Raji (cell line): ENCODE measurements at regions not wholly inside any gene's neighbourhood (a gene's known extent, or its start where the extent isn't known, plus 50 kb on each side); places are given as distances from the start of the nearest gene placed in this dataset.

Experiments
- POLR2A ChIP-seq: IDR thresholded peaks from 2 replicates; pipeline ENCODE4 v1.6.1; 2011; ENCODE audit warnings: low read depth, low read length, control low read depth; ENCODE audit not compliant: insufficient read depth

DNA sequence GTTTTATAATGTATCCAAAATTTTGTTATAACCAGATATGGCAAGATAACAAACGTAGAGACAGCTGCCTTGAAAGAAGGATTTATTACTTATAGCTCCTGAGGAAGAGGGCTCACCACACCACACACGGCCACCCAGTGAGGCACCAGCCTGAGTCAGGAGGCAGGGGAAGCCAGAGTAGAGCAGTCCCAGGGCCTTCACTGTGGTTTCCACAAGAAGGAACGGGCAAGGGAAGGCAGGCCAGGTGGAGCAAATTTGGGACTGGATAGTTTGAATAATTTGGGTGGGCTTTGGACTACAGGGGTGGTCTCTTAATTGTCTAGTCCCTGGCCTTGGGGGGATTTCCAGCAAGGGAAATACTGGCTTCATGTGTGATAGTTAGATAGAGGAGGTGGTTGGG lies 72.5 kb downstream of the RRAGC start:
- no peak for TF ChIP-seq POLR2A

DNA sequence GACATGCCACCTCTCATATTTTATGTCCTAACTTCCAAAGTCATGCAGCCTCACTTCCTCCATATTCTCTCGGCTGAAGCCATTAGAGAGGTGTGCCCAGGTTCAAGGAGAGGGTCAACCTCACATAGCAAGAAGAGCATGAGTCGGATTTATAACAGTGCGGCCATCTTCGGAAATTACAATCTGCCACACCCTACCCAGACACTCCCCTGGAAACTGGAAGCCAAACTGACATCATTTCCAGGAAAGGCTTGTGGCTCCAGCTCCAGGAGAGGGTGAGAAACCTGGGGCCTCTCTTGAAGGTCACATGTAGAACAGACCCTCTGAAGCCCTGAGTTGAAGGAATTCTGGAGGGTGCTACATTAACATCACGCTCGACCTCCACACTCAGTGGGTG lies 73.5 kb downstream of the RRAGC start:
- TF ChIP-seq POLR2A, result no peak

DNA sequence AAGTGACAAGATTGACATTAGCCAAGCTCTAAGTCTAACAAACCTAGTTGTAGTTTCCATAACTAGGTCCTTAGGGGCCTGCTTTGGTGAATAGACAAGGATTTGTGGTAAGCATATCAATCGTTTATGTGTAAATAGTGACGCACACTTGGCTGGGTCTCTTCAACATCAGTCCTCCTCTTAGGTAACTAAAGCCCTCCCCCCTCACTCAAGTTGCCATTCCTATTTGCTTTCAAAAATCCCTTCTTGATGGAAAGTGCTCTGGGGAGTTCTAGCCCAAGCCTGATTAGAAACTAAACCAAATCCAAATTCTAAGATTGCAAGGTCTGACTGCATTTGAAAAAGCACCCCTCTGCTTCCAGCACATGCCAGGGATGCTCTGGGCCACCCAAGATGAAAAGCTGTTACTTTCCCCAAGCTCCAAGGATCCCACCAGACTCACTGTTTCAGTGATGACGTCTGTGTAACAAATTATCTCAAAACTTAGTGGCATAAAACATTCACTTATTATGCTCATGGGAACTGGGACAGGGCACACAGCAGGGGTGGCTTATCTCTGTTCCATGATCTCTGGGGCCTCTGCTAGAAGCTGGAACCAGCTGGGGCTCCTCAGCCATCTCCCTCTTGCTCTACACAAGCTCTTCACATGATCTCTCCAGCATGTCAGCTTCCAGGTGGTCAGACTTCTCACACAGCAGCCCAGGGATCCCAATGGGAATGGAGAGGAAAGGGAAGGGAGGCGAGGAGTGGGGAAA lies 74.1 kb downstream of the RRAGC start:
- TF ChIP-seq POLR2A, result no peak

DNA sequence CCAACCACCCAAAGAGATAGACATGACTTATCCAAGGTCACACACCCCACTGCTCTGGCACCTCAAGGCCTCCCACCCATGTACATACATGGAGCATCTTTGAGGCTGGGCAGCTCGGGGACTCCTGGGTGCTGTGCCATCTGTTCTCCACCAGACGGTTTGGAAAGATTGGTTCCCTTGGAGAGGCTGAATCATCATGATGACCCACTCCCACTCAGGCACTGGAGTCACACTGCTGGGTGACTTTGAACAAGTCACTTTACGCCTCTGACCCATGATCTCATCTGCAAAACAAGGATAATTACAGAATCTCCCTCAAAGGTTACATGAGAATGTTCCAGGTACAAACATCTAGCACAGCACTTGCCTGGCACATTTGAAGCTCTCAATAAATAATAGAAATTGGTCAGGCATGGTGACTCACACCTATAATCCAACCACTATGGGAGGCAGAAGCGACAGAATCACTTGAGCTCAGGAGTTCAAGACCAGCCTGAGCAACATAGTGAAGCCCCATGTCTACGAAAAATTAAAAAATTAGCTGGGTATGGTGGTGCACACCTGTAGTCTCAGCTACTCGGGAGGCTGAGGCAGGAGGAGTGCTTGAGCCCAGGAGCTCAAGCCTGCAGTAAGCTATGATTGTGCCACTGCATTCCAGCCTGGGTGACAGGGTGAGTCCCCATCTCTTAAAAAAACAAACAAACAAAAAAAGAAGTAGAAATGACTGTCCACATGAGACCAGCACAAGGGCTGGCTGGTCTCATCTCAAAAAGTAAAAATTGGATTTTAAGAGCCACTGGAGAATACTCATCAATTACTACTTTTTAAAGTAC lies 74.9 kb downstream of the RRAGC start:
- TF ChIP-seq POLR2A, result no peak

DNA sequence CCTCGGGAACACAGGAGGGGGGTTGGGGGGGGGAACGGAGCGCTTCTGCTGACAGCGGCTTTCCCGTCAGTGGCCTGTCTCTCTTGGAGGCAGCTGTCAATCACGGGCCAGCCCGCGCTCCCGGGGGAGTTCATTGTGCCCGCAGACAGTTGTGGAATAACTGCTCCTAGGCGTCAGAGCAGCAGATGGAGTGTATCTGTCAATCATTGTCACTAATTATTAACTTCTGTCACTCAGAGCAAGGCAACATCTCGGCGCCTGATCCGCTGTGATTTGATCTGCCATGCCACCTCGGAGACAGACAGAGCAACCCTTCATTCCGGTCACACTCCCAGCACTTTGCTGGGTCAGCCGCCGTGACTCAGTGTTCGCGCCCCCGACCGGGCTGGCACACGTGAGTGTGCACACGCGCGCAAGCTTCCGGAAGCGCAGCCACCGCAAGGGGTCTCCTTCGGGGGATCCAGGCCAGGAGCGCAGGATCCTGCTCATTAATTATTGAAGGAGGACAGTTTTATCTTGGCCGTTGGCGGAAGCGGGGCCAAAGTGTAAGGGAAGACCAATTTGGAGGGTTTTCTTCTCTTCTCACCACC lies 75.8 kb downstream of the RRAGC start:
- no peak for TF ChIP-seq POLR2A

DNA sequence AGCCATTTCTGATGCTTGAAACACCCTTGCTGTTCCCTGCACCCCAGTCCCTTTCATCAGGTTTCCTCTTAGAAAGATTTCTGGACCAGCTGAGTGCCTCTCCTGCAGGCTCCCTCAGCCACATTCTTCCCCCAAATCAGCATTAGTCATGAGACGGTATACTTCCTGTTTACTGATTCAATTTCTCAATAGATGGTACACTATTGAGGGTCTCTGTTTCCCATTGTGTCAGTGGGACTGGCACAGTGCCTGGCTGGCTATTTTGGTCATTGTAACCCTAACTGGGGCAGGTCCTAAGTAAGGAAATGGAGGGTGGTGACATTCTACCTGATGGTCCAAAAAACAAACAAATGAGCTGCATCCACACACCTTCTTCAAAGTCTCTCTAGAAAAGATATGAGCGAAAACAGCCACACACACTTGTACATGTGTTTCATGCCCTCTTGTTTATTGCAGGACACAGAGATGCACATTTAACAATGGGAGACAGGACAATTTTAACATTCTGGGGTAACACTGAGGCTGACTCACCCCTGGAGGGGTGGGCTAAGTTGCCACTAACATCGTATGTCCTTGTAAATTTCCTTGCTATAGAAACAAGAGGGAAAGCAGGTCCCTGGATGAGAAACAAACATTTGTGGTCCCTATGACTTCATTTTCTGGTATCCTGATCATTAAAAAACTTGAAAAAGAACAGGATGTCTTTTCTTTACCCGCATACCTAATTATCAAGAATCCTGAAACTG lies 77.5 kb downstream of the RRAGC start:
- no peak for TF ChIP-seq POLR2A

DNA sequence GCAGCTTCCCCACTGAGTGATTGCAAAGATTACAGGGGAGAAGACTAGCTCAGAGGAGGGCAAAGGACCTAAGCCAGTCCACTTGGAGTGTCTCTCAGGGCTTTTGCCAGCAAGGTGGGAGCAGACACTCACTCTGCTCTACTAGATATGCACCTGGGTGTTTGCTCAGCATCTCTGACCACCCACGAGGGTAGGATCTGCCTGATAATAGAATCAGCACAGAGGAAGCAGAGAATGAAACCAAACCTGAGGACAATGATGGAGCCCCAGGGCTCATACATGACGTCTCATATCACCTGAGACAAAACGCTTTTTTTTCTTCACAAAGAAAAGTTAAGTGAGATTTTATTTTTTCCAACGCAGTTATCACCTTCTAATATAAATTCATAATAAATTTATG lies 79.4 kb downstream of the RRAGC start:
- no peak for TF ChIP-seq POLR2A

DNA sequence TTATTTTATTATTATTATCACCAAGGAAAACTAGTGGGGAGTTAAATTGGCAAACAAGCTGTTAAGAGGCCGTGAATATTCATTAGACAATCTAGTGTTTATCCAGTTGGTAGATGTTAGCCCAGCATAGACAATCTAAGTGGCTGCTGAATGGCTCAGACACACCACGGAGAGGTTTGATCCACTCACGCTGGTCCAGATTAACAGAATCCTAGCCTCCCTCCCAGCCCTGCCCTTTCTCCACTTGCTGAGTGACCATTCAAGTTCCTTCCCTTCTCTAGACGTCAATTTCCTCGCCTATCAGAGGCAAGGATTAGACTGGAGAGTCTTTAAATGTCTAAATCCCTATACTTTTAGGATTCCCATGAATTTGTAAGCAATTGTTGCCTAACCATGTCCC lies 80.1 kb downstream of the RRAGC start:
- TF ChIP-seq POLR2A, result no peak

DNA sequence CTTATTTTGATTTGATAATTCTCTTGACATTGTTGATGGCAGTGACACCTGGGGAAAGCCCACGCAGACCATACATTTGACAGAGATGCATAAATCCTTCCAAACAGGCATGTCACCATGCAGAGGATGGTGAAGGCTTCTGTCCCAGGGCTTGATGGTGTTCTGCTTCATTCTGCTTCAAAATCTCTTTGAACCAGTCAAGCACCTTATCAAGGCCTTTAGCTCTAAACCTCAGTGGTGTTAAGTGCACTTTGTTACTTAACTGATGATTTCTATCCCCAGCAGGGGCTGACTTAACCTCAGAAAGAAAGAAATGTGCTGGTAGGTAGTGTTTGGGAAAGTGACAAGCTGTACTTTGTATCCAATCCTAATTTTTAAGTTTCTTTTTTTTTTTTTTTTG lies 81.1 kb downstream of the RRAGC start:
- TF ChIP-seq POLR2A, result no peak

DNA sequence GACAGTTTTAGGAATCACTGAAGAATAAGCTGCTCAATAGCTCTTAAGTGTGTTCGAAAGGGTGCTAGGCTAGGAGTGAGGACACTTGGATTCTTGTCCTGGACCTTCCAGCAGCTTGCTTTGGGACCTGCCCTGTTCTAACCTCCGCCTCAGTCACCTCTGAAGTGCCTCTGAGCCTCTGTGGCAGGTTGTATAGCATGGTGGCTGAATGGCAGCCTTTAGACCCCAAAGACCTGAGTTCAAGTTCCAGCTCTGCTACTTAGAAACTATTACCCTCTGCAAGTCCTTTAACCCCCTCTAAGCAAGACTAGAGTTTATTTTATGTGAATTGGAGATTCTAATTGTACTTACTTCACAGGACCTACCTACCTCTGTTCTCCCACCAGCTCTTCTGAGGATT lies 81.5 kb downstream of the RRAGC start:
- TF ChIP-seq POLR2A, result no peak

DNA sequence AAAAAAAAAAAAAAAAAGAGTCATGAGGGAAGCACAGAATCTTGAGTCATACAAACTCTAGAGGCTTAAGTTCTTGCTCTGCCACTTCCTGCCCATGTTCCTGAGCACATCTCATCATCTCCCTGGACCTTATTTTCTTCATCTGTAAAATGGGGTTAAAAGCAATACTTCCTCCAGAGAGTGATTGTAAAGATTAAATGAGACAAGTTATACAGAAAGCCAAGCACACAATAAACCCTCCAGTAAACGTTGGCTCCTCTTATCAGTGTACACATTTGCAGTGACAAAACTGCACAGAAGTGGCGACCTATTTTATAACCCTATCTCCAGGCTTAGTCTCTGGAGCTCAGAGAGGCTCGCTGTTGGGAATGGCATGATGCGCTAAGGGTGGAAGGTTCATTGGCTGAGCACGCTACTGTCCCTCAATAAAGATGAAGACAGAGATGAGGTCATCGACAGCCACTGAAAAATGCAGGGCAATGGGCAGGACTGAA lies 82.1 kb downstream of the RRAGC start:
- TF ChIP-seq POLR2A, result no peak

DNA sequence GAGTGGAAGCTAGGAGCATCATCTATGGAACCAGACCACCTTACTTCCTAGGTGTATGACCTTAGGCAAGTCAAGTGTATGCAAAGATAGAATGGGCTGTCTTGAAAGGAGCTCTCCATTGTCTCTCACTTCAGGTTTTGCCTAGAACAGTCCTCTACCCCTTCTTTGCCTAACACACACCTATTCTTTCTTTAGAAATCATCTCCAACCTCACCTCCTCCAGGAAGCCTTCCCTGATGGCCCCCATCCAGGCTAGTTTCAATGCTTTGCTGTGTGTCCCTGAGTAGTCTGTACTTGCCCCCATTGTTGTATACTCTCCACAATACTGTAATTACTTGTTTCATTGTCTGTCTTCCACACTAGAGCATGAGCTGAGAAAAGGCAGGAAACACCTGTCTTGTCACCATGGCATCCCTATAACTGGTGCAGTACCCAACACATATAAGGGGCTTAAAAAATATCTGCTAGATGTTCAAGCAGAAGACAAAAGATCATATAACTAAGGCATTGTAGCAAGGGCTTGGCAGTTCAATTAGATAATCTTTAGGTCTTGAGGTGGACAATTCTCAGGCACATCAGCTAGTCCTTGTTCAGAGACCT lies 83.0 kb downstream of the RRAGC start:
- TF ChIP-seq POLR2A, result no peak

DNA sequence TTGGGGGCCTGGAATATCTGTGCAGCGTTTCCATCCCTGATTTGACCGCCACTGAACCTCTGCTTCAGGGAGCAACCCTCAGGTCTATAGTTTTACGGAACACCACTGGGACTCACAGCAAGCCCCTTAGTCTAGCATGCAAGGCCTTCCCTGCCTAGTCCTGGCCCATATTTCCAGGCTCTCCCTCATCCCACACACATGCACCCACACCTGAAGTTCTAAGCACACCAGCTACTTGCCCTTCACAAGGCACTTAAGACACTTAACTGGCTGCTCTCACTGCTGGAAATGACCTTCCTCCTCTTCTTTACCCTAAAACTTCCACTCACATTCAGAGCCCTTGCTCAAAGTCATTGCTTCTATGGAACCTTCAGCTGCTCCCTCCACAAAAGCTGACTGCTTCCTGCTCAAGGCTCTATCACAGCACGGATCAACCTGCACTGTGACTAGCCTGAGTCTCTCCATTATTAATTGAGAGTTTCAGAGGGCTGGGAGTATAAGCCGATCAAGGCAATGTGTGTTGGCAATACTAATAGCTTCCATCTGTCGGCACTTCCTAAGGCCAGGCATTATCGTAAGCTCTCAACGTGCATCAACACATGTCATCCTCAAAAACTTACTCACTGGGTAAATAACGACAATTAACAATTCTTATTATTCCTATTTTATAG lies 84.3 kb downstream of the RRAGC start:
- TF ChIP-seq POLR2A, result no peak

DNA sequence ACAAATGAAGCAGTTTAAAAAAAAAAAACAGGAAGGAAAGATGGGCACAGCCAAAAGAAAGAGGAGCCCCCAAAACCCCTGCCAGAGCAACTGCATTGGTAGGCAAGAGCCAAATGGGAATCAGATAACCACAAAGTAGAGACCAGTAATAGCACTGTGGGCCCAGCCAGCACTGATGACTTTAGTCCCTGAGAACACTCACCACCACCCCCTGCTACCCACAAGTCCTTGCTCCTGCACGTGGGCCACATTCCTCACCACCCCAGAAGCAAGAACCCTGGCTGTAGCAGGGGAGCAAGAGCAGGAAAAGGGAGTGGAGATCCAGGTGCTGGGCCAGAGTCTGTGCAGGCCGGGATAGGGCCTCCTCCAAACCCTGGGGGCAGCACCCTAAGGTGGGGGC lies 86.1 kb downstream of the RRAGC start:
- no peak for TF ChIP-seq POLR2A
